GM23338 (cell line): ENCODE measurements at regions not wholly inside any gene's neighbourhood (a gene's known extent, or its start where the extent isn't known, plus 50 kb on each side); places are given as distances from the start of the nearest gene placed in this dataset.
"Not testable (repeated sequence)": the region's sequence is repeated elsewhere in the genome, so short reads cannot be mapped to it uniquely, and the experiment has no call there.

Experiments
- POLR2AphosphoS5 ChIP-seq: IDR thresholded peaks from 2 replicates; pipeline ENCODE4 v1.6.1; 2016; ENCODE audit warnings: antibody characterized with exemption, low read depth
- TF ChIP-seq, protein P1 (sequence below), 2 experiments: fragments of 200-600 bp in 1 of 2; sonication (generic) in 1 of 2; conservative IDR thresholded peaks; 2 replicates each; pipeline versions ENCODE4 v1.5.1 to v1.6.1; 2016 to 2017; ENCODE audit warnings: antibody characterized with exemption in 2 of 2, low read depth in 2 of 2, mild to moderate bottlenecking in 2 of 2, moderate library complexity in 1 of 2

- TF ChIP-seq, protein P1, sequence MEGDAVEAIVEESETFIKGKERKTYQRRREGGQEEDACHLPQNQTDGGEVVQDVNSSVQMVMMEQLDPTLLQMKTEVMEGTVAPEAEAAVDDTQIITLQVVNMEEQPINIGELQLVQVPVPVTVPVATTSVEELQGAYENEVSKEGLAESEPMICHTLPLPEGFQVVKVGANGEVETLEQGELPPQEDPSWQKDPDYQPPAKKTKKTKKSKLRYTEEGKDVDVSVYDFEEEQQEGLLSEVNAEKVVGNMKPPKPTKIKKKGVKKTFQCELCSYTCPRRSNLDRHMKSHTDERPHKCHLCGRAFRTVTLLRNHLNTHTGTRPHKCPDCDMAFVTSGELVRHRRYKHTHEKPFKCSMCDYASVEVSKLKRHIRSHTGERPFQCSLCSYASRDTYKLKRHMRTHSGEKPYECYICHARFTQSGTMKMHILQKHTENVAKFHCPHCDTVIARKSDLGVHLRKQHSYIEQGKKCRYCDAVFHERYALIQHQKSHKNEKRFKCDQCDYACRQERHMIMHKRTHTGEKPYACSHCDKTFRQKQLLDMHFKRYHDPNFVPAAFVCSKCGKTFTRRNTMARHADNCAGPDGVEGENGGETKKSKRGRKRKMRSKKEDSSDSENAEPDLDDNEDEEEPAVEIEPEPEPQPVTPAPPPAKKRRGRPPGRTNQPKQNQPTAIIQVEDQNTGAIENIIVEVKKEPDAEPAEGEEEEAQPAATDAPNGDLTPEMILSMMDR (conservative IDR thresholded peaks at IDR 0.05; ENCODE audit: low read depth in 2 of 2): not testable (repeated sequence)
- not testable (repeated sequence) for TF ChIP-seq POLR2AphosphoS5
These were observed 360.6 kb downstream of the ZBBX start for GRCh38 chr3:167019503-167019902.
